ENCODE measurements at regions not wholly inside any gene's neighbourhood (a gene's known extent, or its start where the extent isn't known, plus 50 kb on each side); places are given as distances from the start of the nearest gene placed in this dataset.
"Not testable (repeated sequence)": the region's sequence is repeated elsewhere in the genome, so short reads cannot be mapped to it uniquely, and the experiment has no call there.

GRCh38 chr19:41495589-41495988, 52.6 kb downstream of the ERICH4 start:
- DNase-seq, result no peak

- DNase-seq, result no peak
Observed at GRCh38 chr19:41499899-41500298, 56.9 kb downstream of the ERICH4 start.

- DNase-seq, result no peak
Observed at GRCh38 chr19:41500443-41500842, 57.5 kb downstream of the ERICH4 start.

- DNase-seq, result no peak
Observed at GRCh38 chr19:41501854-41502253, 58.9 kb downstream of the ERICH4 start.

GRCh38 chr19:41505105-41505504, 62.1 kb downstream of the ERICH4 start:
- DNase-seq, result no peak

GRCh38 chr19:41510484-41510883, 65.5 kb upstream of the CEACAM21 start:
- DNase-seq, result no peak

GRCh38 chr19:41511628-41512027, 64.3 kb upstream of the CEACAM21 start:
- no peak for DNase-seq

GRCh38 chr19:41515015-41515652, 60.8 kb upstream of the CEACAM21 start:
- DNase-seq, result no peak

- not testable (repeated sequence) for DNase-seq
Observed at GRCh38 chr19:41516292-41517171, 59.4 kb upstream of the CEACAM21 start.

GRCh38 chr19:41518141-41518540, 57.8 kb upstream of the CEACAM21 start:
- no peak for DNase-seq

- DNase-seq, result peak in 1 of 3 donors; percentile 29
Observed at GRCh38 chr19:41521138-41521930, 54.6 kb upstream of the CEACAM21 start.

GRCh38 chr19:41521931-41522555, 53.9 kb upstream of the CEACAM21 start:
- DNase-seq, result peak in 1 of 3 donors; percentile 29

- DNase-seq, result no peak
Observed at GRCh38 chr19:41525989-41526388, 50.0 kb upstream of the CEACAM21 start.
